Neural cell (in vitro differentiated cells): ENCODE measurements at regions not wholly inside any gene's neighbourhood (a gene's known extent, or its start where the extent isn't known, plus 50 kb on each side); places are given as distances from the start of the nearest gene placed in this dataset.

ENCODE experiments used
- H2AFZ ChIP-seq: fragments of 200-600, 300-800 bp; sonication (generic), shearing (Covaris generic); 2 replicates; pipeline ENCODE4 v1.6.0; 2014; ENCODE audit warnings: low read depth, mild to moderate bottlenecking, antibody characterized with exemption, low read length, moderate library complexity
- H3F3A ChIP-seq: fragments of 200-600 bp; shearing (Covaris generic); 2 replicates; pipeline ENCODE4 v1.6.1; 2016; ENCODE audit warnings: mild to moderate bottlenecking, moderate library complexity, mixed read lengths, antibody characterized with exemption, low read length; ENCODE audit not compliant: insufficient read depth, poor library complexity, severe bottlenecking
- H3K27ac ChIP-seq: fragments of 200-600, 300-800 bp; sonication (generic), shearing (Covaris generic); 2 replicates; pipeline ENCODE4 v1.5.1; 2014; ENCODE audit warnings: mild to moderate bottlenecking, low read length, moderate library complexity
- H3K27me3 ChIP-seq: fragments of 300-800, 200-600 bp; sonication (generic), shearing (Covaris generic); 2 replicates; pipeline ENCODE4 v1.6.0; 2014; ENCODE audit warnings: mild to moderate bottlenecking, low read depth, low read length, moderate library complexity; ENCODE audit not compliant: insufficient read depth
- H3K36me3 ChIP-seq: fragments of 300-800, 200-600 bp; sonication (generic), shearing (Covaris generic); 2 replicates; pipeline ENCODE4 v1.5.1; 2014; ENCODE audit warnings: mild to moderate bottlenecking, antibody characterized with exemption, low read length, moderate library complexity; ENCODE audit not compliant: insufficient read depth
- H3K4me2 ChIP-seq: fragments of 300-800, 200-600 bp; sonication (generic), shearing (Covaris generic); 2 replicates; pipeline ENCODE4 v1.6.0; 2014; ENCODE audit warnings: mild to moderate bottlenecking, low read length
- H3K4me3 ChIP-seq: fragments of 300-800, 200-600 bp; sonication (generic), shearing (Covaris generic); 2 replicates; pipeline ENCODE4 v1.5.1; 2014; ENCODE audit warnings: mild to moderate bottlenecking, low read length, moderate library complexity
- H3K79me2 ChIP-seq: fragments of 200-600 bp; shearing (Covaris generic); replicated peaks from 2 replicates; pipeline ENCODE4 v1.6.0; 2014; ENCODE audit warnings: mild to moderate bottlenecking, low read length, moderate library complexity; ENCODE audit not compliant: insufficient read depth
- H3K9ac ChIP-seq: fragments of 300-800, 200-600 bp; sonication (generic), shearing (Covaris generic); 2 replicates; pipeline ENCODE4 v1.6.1; 2016; ENCODE audit warnings: mild to moderate bottlenecking, low read length, mixed read lengths
- H3K9me2 ChIP-seq: fragments of 200-600 bp; shearing (Covaris generic); 2 replicates; pipeline ENCODE4 v1.6.1; 2016; ENCODE audit warnings: mild to moderate bottlenecking, low read length, mixed read lengths; ENCODE audit not compliant: insufficient read depth
- H3K9me3 ChIP-seq: fragments of 200-600, 300-800 bp; sonication (generic), shearing (Covaris generic); 2 replicates; pipeline ENCODE4 v1.6.1; 2016; ENCODE audit warnings: mild to moderate bottlenecking, mixed run types, low read length, moderate library complexity, mixed read lengths
- H4K20me1 ChIP-seq: fragments of 200-600 bp; shearing (Covaris generic); 2 replicates; pipeline ENCODE4 v1.6.1; 2016; ENCODE audit warnings: mild to moderate bottlenecking, mixed run types; ENCODE audit not compliant: insufficient read depth
- EP300 ChIP-seq: fragments of 450-650 bp; conservative IDR thresholded peaks from 2 replicates; pipeline ENCODE4 v1.6.1; 2014; ENCODE audit warnings: antibody characterized with exemption, mild to moderate bottlenecking, moderate library complexity; ENCODE audit not compliant: poor library complexity, severe bottlenecking
- EZH2 ChIP-seq: fragments of 200-600, 300-800 bp; shearing (Covaris generic), sonication (generic); IDR thresholded peaks from 2 replicates; pipeline ENCODE4 v1.6.1; 2014; ENCODE audit warnings: antibody characterized with exemption, low read length, borderline replicate concordance, mild to moderate bottlenecking; ENCODE audit not compliant: insufficient read depth, poor library complexity, severe bottlenecking
- MXI1 ChIP-seq: fragments of 450-650 bp; conservative IDR thresholded peaks from 2 replicates; pipeline ENCODE4 v1.6.1; 2014; ENCODE audit warnings: antibody characterized with exemption, mild to moderate bottlenecking; ENCODE audit not compliant: poor library complexity, severe bottlenecking
- POLR2AphosphoS5 ChIP-seq: IDR thresholded peaks from 2 replicates; pipeline ENCODE4 v1.6.1; 2012
- RAD21 ChIP-seq: fragments of 450-650 bp; conservative IDR thresholded peaks from 2 replicates; pipeline ENCODE4 v1.6.1; 2014; ENCODE audit warnings: antibody characterized with exemption, mild to moderate bottlenecking, moderate library complexity
- TAF1 ChIP-seq: IDR thresholded peaks from 2 replicates; pipeline ENCODE4 v1.6.1; 2012; ENCODE audit warnings: low read depth
- TF ChIP-seq, protein P1 (sequence below): fragments of 450-650 bp; IDR thresholded peaks from 2 replicates; pipeline ENCODE4 v1.5.1; 2014; ENCODE audit warnings: antibody characterized with exemption, mild to moderate bottlenecking, moderate library complexity; ENCODE audit not compliant: poor library complexity, severe bottlenecking
- TF ChIP-seq, protein P2 (sequence below): IDR thresholded peaks from 2 replicates; pipeline ENCODE4 v1.6.1; 2012; ENCODE audit warnings: borderline replicate concordance

- Histone ChIP-seq H2AFZ (no peak overlapping the region), H3K9me3 (no peaks in the 10 kb centered on the region), H3K9me2 (no peaks in the 10 kb centered on the region), H3K79me2 (no peaks in the 10 kb centered on the region), H3K4me3 (no peak overlapping the region), H3K27me3 (no peaks in the 10 kb centered on the region), H4K20me1 (no peaks in the 10 kb centered on the region), H3F3A (no peaks in the 10 kb centered on the region), H3K4me2 (no peak overlapping the region), H3K9ac (no peak overlapping the region), H3K36me3 (no peaks in the 10 kb centered on the region), H3K27ac (no peak overlapping the region)
- TF ChIP-seq, protein P1, sequence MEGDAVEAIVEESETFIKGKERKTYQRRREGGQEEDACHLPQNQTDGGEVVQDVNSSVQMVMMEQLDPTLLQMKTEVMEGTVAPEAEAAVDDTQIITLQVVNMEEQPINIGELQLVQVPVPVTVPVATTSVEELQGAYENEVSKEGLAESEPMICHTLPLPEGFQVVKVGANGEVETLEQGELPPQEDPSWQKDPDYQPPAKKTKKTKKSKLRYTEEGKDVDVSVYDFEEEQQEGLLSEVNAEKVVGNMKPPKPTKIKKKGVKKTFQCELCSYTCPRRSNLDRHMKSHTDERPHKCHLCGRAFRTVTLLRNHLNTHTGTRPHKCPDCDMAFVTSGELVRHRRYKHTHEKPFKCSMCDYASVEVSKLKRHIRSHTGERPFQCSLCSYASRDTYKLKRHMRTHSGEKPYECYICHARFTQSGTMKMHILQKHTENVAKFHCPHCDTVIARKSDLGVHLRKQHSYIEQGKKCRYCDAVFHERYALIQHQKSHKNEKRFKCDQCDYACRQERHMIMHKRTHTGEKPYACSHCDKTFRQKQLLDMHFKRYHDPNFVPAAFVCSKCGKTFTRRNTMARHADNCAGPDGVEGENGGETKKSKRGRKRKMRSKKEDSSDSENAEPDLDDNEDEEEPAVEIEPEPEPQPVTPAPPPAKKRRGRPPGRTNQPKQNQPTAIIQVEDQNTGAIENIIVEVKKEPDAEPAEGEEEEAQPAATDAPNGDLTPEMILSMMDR = no peak
Observed at GRCh38 chr7:68853254-68853653, 745.0 kb upstream of the AUTS2 start.

- no peaks in the 10 kb centered on the region for H3K36me3 ChIP-seq
- H3K4me3 ChIP-seq = no peak overlapping the region
- H3K4me2 ChIP-seq = no peak overlapping the region
- H3K79me2 ChIP-seq = no peaks in the 10 kb centered on the region
- H3F3A ChIP-seq = no peaks in the 10 kb centered on the region
- TF ChIP-seq RAD21 (no peak), MXI1 (no peak), TAF1 (no peak), EZH2 (no peak)
- TF ChIP-seq, protein P1 = no peak
- TF ChIP-seq, protein P2, sequence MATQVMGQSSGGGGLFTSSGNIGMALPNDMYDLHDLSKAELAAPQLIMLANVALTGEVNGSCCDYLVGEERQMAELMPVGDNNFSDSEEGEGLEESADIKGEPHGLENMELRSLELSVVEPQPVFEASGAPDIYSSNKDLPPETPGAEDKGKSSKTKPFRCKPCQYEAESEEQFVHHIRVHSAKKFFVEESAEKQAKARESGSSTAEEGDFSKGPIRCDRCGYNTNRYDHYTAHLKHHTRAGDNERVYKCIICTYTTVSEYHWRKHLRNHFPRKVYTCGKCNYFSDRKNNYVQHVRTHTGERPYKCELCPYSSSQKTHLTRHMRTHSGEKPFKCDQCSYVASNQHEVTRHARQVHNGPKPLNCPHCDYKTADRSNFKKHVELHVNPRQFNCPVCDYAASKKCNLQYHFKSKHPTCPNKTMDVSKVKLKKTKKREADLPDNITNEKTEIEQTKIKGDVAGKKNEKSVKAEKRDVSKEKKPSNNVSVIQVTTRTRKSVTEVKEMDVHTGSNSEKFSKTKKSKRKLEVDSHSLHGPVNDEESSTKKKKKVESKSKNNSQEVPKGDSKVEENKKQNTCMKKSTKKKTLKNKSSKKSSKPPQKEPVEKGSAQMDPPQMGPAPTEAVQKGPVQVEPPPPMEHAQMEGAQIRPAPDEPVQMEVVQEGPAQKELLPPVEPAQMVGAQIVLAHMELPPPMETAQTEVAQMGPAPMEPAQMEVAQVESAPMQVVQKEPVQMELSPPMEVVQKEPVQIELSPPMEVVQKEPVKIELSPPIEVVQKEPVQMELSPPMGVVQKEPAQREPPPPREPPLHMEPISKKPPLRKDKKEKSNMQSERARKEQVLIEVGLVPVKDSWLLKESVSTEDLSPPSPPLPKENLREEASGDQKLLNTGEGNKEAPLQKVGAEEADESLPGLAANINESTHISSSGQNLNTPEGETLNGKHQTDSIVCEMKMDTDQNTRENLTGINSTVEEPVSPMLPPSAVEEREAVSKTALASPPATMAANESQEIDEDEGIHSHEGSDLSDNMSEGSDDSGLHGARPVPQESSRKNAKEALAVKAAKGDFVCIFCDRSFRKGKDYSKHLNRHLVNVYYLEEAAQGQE = no peak
- no peaks in the 10 kb centered on the region for H4K20me1 ChIP-seq
- H2AFZ ChIP-seq = no peak overlapping the region
- H3K27me3 ChIP-seq = no peaks in the 10 kb centered on the region
- H3K27ac ChIP-seq = no peak overlapping the region
- H3K9me2 ChIP-seq = no peaks in the 10 kb centered on the region
- H3K9ac ChIP-seq = no peak overlapping the region
- no peaks in the 10 kb centered on the region for H3K9me3 ChIP-seq
Observed at GRCh38 chr7:68857571-68857970, 740.7 kb upstream of the AUTS2 start.

DNA sequence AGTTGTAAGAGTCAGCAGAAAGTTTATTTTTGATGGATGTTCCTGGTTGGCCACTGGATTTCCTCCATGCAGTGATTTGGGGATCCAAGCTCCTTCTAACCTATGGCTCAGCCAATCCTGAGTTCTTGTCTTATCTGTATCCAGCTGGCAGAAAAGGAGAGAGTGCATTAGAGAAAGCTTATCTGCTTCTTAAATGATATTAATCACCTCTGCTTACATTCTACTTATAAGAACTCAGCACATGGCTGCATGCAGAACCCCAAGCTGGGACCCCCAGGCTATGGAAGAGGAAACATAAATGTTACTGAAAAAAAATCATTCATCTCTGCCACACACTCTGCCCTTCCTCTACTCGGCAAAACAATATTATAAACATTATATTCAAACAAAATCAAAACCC lies 739.8 kb upstream of the AUTS2 start:
- H3K79me2 ChIP-seq = no peaks in the 10 kb centered on the region
- H3K9ac ChIP-seq = no peak overlapping the region
- no peak overlapping the region for H3K4me2 ChIP-seq
- no peaks in the 10 kb centered on the region for H3K9me2 ChIP-seq
- H3K4me3 ChIP-seq = no peak overlapping the region
- H2AFZ ChIP-seq = no peak overlapping the region
- H3K27me3 ChIP-seq = no peaks in the 10 kb centered on the region
- no peaks in the 10 kb centered on the region for H3F3A ChIP-seq
- no peaks in the 10 kb centered on the region for H3K9me3 ChIP-seq
- no peaks in the 10 kb centered on the region for H4K20me1 ChIP-seq
- no peaks in the 10 kb centered on the region for H3K36me3 ChIP-seq
- H3K27ac ChIP-seq = no peak overlapping the region
- TF ChIP-seq EP300 (no peak), MXI1 (no peak), POLR2AphosphoS5 (no peak), TAF1 (no peak), EZH2 (no peak), RAD21 (no peak)
- TF ChIP-seq, protein P2 = no peak
- TF ChIP-seq, protein P1 = no peak
